SK-N-SH (cell line): ENCODE measurements at regions not wholly inside any gene's neighbourhood (a gene's known extent, or its start where the extent isn't known, plus 50 kb on each side); places are given as distances from the start of the nearest gene placed in this dataset.

Experiments
- CTCF ChIA-PET: fragments of 300-600, 350-600 bp; formaldehyde crosslinking; extraction: SDS; loops from one replicate; lab custom pipeline; 2021; lab: Yijun Ruan, JAX
- POLR2A ChIA-PET: fragments of 350-600 bp; sonication (Branson Sonifier 250); formaldehyde crosslinking; extraction: SDS; loops from one replicate; lab custom pipeline; 2020; ENCODE audit warnings: antibody characterized with exemption, inconsistent platforms; lab: Yijun Ruan, JAX
- DNase-seq: peaks from one replicate; pipeline ENCODE4 v3.0.0; 2012
- H2AFZ ChIP-seq: fragments of 200-600 bp; sonication (generic); 2 replicates; pipeline ENCODE4 v1.8.1; 2016; ENCODE audit warnings: antibody characterized with exemption, mild to moderate bottlenecking, low read depth
- H3F3A ChIP-seq: fragments of 200-600 bp; sonication (generic); replicated peaks from 2 replicates; pipeline ENCODE3; 2016; ENCODE audit warnings: antibody characterized with exemption, mild to moderate bottlenecking; ENCODE audit not compliant: insufficient read depth
- H3K27ac ChIP-seq, 2 experiments: fragments of 200-500 bp in 1 of 2; fragments of 200-600 bp in 1 of 2; sonication (Bioruptor generic) in 1 of 2; sonication (generic), shearing (Covaris generic) in 1 of 2; 2 replicates each; pipeline versions ENCODE4 v1.5.1 to v1.6.1; 2014 to 2016; ENCODE audit warnings: low read depth in 2 of 2, inconsistent platforms in 1 of 2, low read length in 1 of 2, mild to moderate bottlenecking in 1 of 2, mixed read lengths in 1 of 2
- H3K27me3 ChIP-seq: fragments of 200-600 bp; sonication (generic), shearing (Covaris generic); 2 replicates; pipeline ENCODE4 v1.6.1; 2016; ENCODE audit warnings: mixed run types; ENCODE audit not compliant: insufficient read depth
- H3K36me3 ChIP-seq, 2 experiments: fragments of 200-500 bp in 1 of 2; fragments of 200-600 bp in 1 of 2; sonication (Bioruptor generic) in 1 of 2; sonication (generic) in 1 of 2; replicated peaks in 1 of 2; 2 replicates each; pipeline versions ENCODE3 to v1.5.1; 2014 to 2016; ENCODE audit warnings: low read length in 1 of 2, mild to moderate bottlenecking in 1 of 2; ENCODE audit not compliant: insufficient read depth in 2 of 2, control insufficient read depth in 1 of 2
- H3K4me1 ChIP-seq, 2 experiments: fragments of 200-500 bp in 1 of 2; fragments of 200-600 bp in 1 of 2; sonication (Bioruptor generic) in 1 of 2; sonication (generic), shearing (Covaris generic) in 1 of 2; 2 replicates each; pipeline versions ENCODE4 v1.5.1 to v1.6.1; 2014 to 2016; ENCODE audit warnings: low read depth in 1 of 2, low read length in 1 of 2, mixed run types in 1 of 2; ENCODE audit not compliant: insufficient read depth in 2 of 2, control insufficient read depth in 1 of 2
- H3K4me2 ChIP-seq: fragments of 200-600 bp; sonication (generic), shearing (Covaris generic); 2 replicates; pipeline ENCODE4 v1.6.1; 2017; ENCODE audit warnings: mixed run types
- H3K4me3 ChIP-seq, 2 experiments: fragments of 200-500 bp in 1 of 2; fragments of 200-600 bp in 1 of 2; sonication (Bioruptor generic) in 1 of 2; sonication (generic), shearing (Covaris generic) in 1 of 2; 2 replicates each; pipeline versions ENCODE4 v1.5.1 to v1.8.1; 2014 to 2016; ENCODE audit warnings: low read depth in 2 of 2, inconsistent platforms in 1 of 2, low read length in 1 of 2, mild to moderate bottlenecking in 1 of 2, mixed read lengths in 1 of 2, moderate library complexity in 1 of 2
- H3K79me2 ChIP-seq: fragments of 200-600 bp; sonication (generic); 2 replicates; pipeline ENCODE4 v1.8.1; 2017; ENCODE audit warnings: mild to moderate bottlenecking; ENCODE audit not compliant: insufficient read depth
- H3K9ac ChIP-seq: fragments of 200-600 bp; sonication (generic); 2 replicates; pipeline ENCODE4 v1.6.1; 2017; ENCODE audit warnings: mixed run types
- H3K9me2 ChIP-seq: fragments of 200-600 bp; sonication (generic); 2 replicates; pipeline ENCODE4 v1.6.1; 2017; ENCODE audit warnings: mixed run types
- H3K9me3 ChIP-seq: fragments of 200-600 bp; sonication (generic); 2 replicates; pipeline ENCODE4 v1.6.1; 2017; ENCODE audit warnings: mixed run types, mild to moderate bottlenecking, moderate library complexity
- H4K20me1 ChIP-seq: fragments of 200-600 bp; sonication (generic); 2 replicates; pipeline ENCODE4 v1.6.1; 2017; ENCODE audit warnings: mild to moderate bottlenecking, mixed run types; ENCODE audit not compliant: insufficient read depth
- ELF1 ChIP-seq: IDR thresholded peaks from 2 replicates; pipeline ENCODE4 v1.4.0; 2012
- FOSL2 ChIP-seq: IDR thresholded peaks from 2 replicates; pipeline ENCODE4 v1.4.0; 2012; ENCODE audit warnings: low read depth, mild to moderate bottlenecking, moderate library complexity, borderline replicate concordance
- FOXM1 ChIP-seq: IDR thresholded peaks from 2 replicates; pipeline ENCODE4 v1.4.0; 2012; ENCODE audit warnings: low read depth, mild to moderate bottlenecking
- GATA2 ChIP-seq: sonication (generic); formaldehyde crosslinking; IDR thresholded peaks from 2 replicates; pipeline ENCODE4 v1.5.0; 2020; ENCODE audit warnings: mild to moderate bottlenecking, missing genetic modification reagents
- MEF2A ChIP-seq: IDR thresholded peaks from 2 replicates; pipeline ENCODE4 v1.4.0; 2012; ENCODE audit warnings: low read depth, borderline replicate concordance
- NRF1 ChIP-seq: IDR thresholded peaks from 2 replicates; pipeline ENCODE4 v1.6.1; 2012; ENCODE audit warnings: low read depth, mild to moderate bottlenecking, low read length
- POLR2AphosphoS5 ChIP-seq: IDR thresholded peaks from 2 replicates; pipeline ENCODE4 v1.6.1; 2012; ENCODE audit warnings: low read depth, low read length
- RFX5 ChIP-seq: IDR thresholded peaks from 2 replicates; pipeline ENCODE4 v1.6.1; 2012; ENCODE audit warnings: mild to moderate bottlenecking, improper control_type of control experiment, low read length
- TCF12 ChIP-seq: IDR thresholded peaks from 2 replicates; pipeline ENCODE4 v1.4.0; 2012
- TEAD4 ChIP-seq: IDR thresholded peaks from 2 replicates; pipeline ENCODE4 v1.4.0; 2012; ENCODE audit warnings: mild to moderate bottlenecking, borderline replicate concordance; ENCODE audit not compliant: insufficient read depth
- WGBS: methylation state at CpG from one replicate; pipeline ENCODE4 v1.1.6; 2017; ENCODE audit warnings: low lambda C conversion rate; 5-methylcytosine and 5-hydroxymethylcytosine counted together
- TF ChIP-seq, protein P1 (sequence below): fragments of 150-350 bp; IDR thresholded peaks from 2 replicates; pipeline ENCODE4 v1.6.1; 2016; ENCODE audit warnings: mild to moderate bottlenecking, low read depth, low read length
- TF ChIP-seq, protein P2 (sequence below): fragments of 150-350 bp; IDR thresholded peaks from 2 replicates; pipeline ENCODE4 v1.6.1; 2017; ENCODE audit warnings: antibody characterized with exemption, low read length, low read depth, borderline replicate concordance
- TF ChIP-seq, protein P3 (sequence below): IDR thresholded peaks from 2 replicates; pipeline ENCODE4 v1.4.0; 2012; ENCODE audit warnings: low read depth
- TF ChIP-seq, protein P4 (sequence below): IDR thresholded peaks from 2 replicates; pipeline ENCODE4 v1.6.1; 2012; ENCODE audit warnings: mild to moderate bottlenecking, low read depth, low read length, moderate library complexity

- Histone ChIP-seq H3K4me3 (no peak overlapping the region), H2AFZ (no peak overlapping the region), H3K4me1 (peaks cover 0 to 2% of the 10 kb centered on the region in 2 experiments; a peak in 2 of 4 replicates), H4K20me1 (no peaks in the 10 kb centered on the region), H3K27ac (no peak overlapping the region), H3F3A (no peaks in the 10 kb centered on the region), H3K27me3 (no peaks in the 10 kb centered on the region; the same call in 1 of the 2 replicates), H3K4me2 (no peak overlapping the region), H3K79me2 (no peaks in the 10 kb centered on the region), H3K36me3 (no peaks in the 10 kb centered on the region), H3K9me2 (no peaks in the 10 kb centered on the region), H3K9ac (no peak overlapping the region), H3K9me3 (no peaks in the 10 kb centered on the region)
- TF ChIP-seq, protein P1, sequence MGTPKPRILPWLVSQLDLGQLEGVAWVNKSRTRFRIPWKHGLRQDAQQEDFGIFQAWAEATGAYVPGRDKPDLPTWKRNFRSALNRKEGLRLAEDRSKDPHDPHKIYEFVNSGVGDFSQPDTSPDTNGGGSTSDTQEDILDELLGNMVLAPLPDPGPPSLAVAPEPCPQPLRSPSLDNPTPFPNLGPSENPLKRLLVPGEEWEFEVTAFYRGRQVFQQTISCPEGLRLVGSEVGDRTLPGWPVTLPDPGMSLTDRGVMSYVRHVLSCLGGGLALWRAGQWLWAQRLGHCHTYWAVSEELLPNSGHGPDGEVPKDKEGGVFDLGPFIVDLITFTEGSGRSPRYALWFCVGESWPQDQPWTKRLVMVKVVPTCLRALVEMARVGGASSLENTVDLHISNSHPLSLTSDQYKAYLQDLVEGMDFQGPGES, result no peak
- no peak for TF ChIP-seq ELF1
- TF ChIP-seq, protein P2, sequence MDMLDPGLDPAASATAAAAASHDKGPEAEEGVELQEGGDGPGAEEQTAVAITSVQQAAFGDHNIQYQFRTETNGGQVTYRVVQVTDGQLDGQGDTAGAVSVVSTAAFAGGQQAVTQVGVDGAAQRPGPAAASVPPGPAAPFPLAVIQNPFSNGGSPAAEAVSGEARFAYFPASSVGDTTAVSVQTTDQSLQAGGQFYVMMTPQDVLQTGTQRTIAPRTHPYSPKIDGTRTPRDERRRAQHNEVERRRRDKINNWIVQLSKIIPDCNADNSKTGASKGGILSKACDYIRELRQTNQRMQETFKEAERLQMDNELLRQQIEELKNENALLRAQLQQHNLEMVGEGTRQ, result no peak
- TF ChIP-seq NRF1, result no peak
- no peak for TF ChIP-seq GATA2 (CRISPR knock-in tag)
- TF ChIP-seq, protein P3, sequence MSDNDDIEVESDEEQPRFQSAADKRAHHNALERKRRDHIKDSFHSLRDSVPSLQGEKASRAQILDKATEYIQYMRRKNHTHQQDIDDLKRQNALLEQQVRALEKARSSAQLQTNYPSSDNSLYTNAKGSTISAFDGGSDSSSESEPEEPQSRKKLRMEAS, result no peak
- TF ChIP-seq RFX5, result no peak
- no peak for TF ChIP-seq FOXM1
- no peak for TF ChIP-seq POLR2AphosphoS5
- TF ChIP-seq, protein P4, sequence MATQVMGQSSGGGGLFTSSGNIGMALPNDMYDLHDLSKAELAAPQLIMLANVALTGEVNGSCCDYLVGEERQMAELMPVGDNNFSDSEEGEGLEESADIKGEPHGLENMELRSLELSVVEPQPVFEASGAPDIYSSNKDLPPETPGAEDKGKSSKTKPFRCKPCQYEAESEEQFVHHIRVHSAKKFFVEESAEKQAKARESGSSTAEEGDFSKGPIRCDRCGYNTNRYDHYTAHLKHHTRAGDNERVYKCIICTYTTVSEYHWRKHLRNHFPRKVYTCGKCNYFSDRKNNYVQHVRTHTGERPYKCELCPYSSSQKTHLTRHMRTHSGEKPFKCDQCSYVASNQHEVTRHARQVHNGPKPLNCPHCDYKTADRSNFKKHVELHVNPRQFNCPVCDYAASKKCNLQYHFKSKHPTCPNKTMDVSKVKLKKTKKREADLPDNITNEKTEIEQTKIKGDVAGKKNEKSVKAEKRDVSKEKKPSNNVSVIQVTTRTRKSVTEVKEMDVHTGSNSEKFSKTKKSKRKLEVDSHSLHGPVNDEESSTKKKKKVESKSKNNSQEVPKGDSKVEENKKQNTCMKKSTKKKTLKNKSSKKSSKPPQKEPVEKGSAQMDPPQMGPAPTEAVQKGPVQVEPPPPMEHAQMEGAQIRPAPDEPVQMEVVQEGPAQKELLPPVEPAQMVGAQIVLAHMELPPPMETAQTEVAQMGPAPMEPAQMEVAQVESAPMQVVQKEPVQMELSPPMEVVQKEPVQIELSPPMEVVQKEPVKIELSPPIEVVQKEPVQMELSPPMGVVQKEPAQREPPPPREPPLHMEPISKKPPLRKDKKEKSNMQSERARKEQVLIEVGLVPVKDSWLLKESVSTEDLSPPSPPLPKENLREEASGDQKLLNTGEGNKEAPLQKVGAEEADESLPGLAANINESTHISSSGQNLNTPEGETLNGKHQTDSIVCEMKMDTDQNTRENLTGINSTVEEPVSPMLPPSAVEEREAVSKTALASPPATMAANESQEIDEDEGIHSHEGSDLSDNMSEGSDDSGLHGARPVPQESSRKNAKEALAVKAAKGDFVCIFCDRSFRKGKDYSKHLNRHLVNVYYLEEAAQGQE, result no peak
- no peak for TF ChIP-seq FOSL2
- CTCF ChIA-PET, result no interaction called here
- 63% methylated on average over 6 of the region's 6 CpGs for WGBS
- POLR2A ChIA-PET, result no interaction called here
- no peak for DNase-seq
Measured at GRCh38 chr10:8485032-8485431, 430.5 kb downstream of the GATA3 start.

GRCh38 chr10:8487346-8487745, 432.9 kb downstream of the GATA3 start:
- H3K36me3 ChIP-seq, result no peaks in the 10 kb centered on the region
- no peak overlapping the region for H3K9ac ChIP-seq
- H3K4me2 ChIP-seq, result no peak overlapping the region
- DNase-seq, result no peak
- ChIA-PET POLR2A (interaction anchor here (0.6 kb wide), 1 partner anchor 114 kb away, joined by 3 read pairs; no protein-coding TSS in a partner anchor), CTCF (interaction anchor here (0.7 to 1.2 kb wide), 2 partner anchors 10 to 434 kb away, joined by 3 read pairs; no protein-coding TSS in a partner anchor)
- H3K27ac ChIP-seq, result no peak overlapping the region
- H3K79me2 ChIP-seq, result no peaks in the 10 kb centered on the region
- H2AFZ ChIP-seq, result no peak overlapping the region
- H3K4me1 ChIP-seq, result peaks cover 0 to 2% of the 10 kb centered on the region in 2 experiments; a peak in 2 of 4 replicates
- no peaks in the 10 kb centered on the region for H4K20me1 ChIP-seq
- H3F3A ChIP-seq, result no peaks in the 10 kb centered on the region
- TF ChIP-seq MEF2A (no peak), TEAD4 (no peak), NRF1 (no peak), TCF12 (no peak)
- H3K4me3 ChIP-seq, result no peak overlapping the region
- no peaks in the 10 kb centered on the region for H3K27me3 ChIP-seq
- whole genome bisulfite sequencing, result 64% methylated on average over 7 of the region's 7 CpGs
- no peaks in the 10 kb centered on the region for H3K9me3 ChIP-seq
- H3K9me2 ChIP-seq, result no peaks in the 10 kb centered on the region
